ENCODE measurements at regions not wholly inside any gene's neighbourhood (a gene's known extent, or its start where the extent isn't known, plus 50 kb on each side); places are given as distances from the start of the nearest gene placed in this dataset.

GRCh38 chr6:91033964-91034363, 447.1 kb upstream of the MAP3K7 start:
- Histone ChIP-seq H3K4me1 (no peaks in the 10 kb centered on the region), H3K4me2 (no peak overlapping the region), H3K4me3 (no peak overlapping the region), H3K27ac (no peak overlapping the region), H3K9me3 (no peaks in the 10 kb centered on the region)
- WGBS (ENCODE audit: missing lambda C conversion rate): 9% methylated on average over 2 of the region's 2 CpGs
- TF ChIP-seq GATA3 (IDR thresholded peaks at IDR 0.05; ENCODE audit: borderline replicate concordance): no peak
- no peak for TF ChIP-seq RFX5 (IDR thresholded peaks at IDR 0.05)
- no peak for TF ChIP-seq TP53 (CRISPR knock-in tag; IDR thresholded peaks at IDR 0.05)
- TF ChIP-seq TFCP2L1 (CRISPR knock-in tag; IDR thresholded peaks at IDR 0.05): no peak
- TF ChIP-seq BHLHE40 (IDR thresholded peaks at IDR 0.05; ENCODE audit: low read depth, low read length): no peak
- TF ChIP-seq E2F6 (IDR thresholded peaks at IDR 0.05; ENCODE audit: borderline replicate concordance, low read depth): no peak
- TF ChIP-seq ESRRA (IDR thresholded peaks at IDR 0.05; ENCODE audit: borderline replicate concordance, low read length): no peak
- no peak for TF ChIP-seq MYC (IDR thresholded peaks at IDR 0.05; ENCODE audit: borderline replicate concordance, low read length)
- TF ChIP-seq HOXB5 (CRISPR knock-in tag; IDR thresholded peaks at IDR 0.05): no peak
- no peak for TF ChIP-seq ELK1 (IDR thresholded peaks at IDR 0.05; ENCODE audit: low read depth, low read length)
- no peak for TF ChIP-seq HOXB13 (CRISPR knock-in tag; IDR thresholded peaks at IDR 0.05; ENCODE audit: low read depth)
- TF ChIP-seq CHD2 (IDR thresholded peaks at IDR 0.05; ENCODE audit: low read length, partially characterized antibody): no peak
- TF ChIP-seq ZNF302 (CRISPR knock-in tag; IDR thresholded peaks at IDR 0.05): no peak
- no peak for TF ChIP-seq POLR2A (IDR thresholded peaks at IDR 0.05; ENCODE audit: low read length)
- TF ChIP-seq REST (IDR thresholded peaks at IDR 0.05): no peak
- no peak for TF ChIP-seq HEYL (CRISPR knock-in tag; IDR thresholded peaks at IDR 0.05)
- TF ChIP-seq POLR2AphosphoS2 (conservative IDR thresholded peaks at IDR 0.05; ENCODE audit: low read length): no peak
- no peak for TF ChIP-seq CTCF (IDR thresholded peaks at IDR 0.05)
- TF ChIP-seq MAFK (IDR thresholded peaks at IDR 0.05; ENCODE audit: partially characterized antibody): no peak
- POLR2A ChIA-PET: no interaction called here
- CTCF ChIA-PET: no interaction called here
- DNase-seq (ENCODE audit: low read depth in 1 of 2, low spot score in 1 of 2) (no peak), ATAC-seq (no peak), FAIRE-seq (no peak)

GRCh38 chr6:91031581-91031980, 444.7 kb upstream of the MAP3K7 start:
- H3K9me3 ChIP-seq: no peaks in the 10 kb centered on the region
- WGBS (ENCODE audit: missing lambda C conversion rate): 17% methylated on average over 4 of the region's 4 CpGs
- no peak overlapping the region for H3K27ac ChIP-seq
- ChIA-PET POLR2A (no interaction called here), CTCF (no interaction called here)
- H3K4me2 ChIP-seq: no peak overlapping the region
- no peaks in the 10 kb centered on the region for H3K4me1 ChIP-seq
- H3K4me3 ChIP-seq: no peak overlapping the region
- DNase-seq (ENCODE audit: low read depth in 1 of 2, low spot score in 1 of 2): no peak
- FAIRE-seq: no peak
- no peak for TF ChIP-seq CTCF (IDR thresholded peaks at IDR 0.05)
- TF ChIP-seq MAFK (IDR thresholded peaks at IDR 0.05; ENCODE audit: partially characterized antibody): no peak
- TF ChIP-seq ELK1 (IDR thresholded peaks at IDR 0.05; ENCODE audit: low read depth, low read length): no peak
- no peak for TF ChIP-seq HOXA7 (CRISPR knock-in tag; IDR thresholded peaks at IDR 0.05)
- no peak for TF ChIP-seq HEYL (CRISPR knock-in tag; IDR thresholded peaks at IDR 0.05)
- TF ChIP-seq HMGXB4 (CRISPR knock-in tag; IDR thresholded peaks at IDR 0.05; ENCODE audit: borderline replicate concordance): no peak
- no peak for TF ChIP-seq ZNF302 (CRISPR knock-in tag; IDR thresholded peaks at IDR 0.05)
- no peak for TF ChIP-seq JUN (IDR thresholded peaks at IDR 0.05)
- no peak for ATAC-seq
